NOMO-1 treated with DMSO at 0.1 percent for 48 hours (cell line): ENCODE measurements at regions not wholly inside any gene's neighbourhood (a gene's known extent, or its start where the extent isn't known, plus 50 kb on each side); places are given as distances from the start of the nearest gene placed in this dataset.
A peak's percentile ranks its signal among the peaks of the same experiment; 100 is the strongest.

Experiments
- DNase-seq: peaks from one replicate; lab custom pipeline; 2025; ENCODE audit not compliant: unreplicated experiment; lab: John Stamatoyannopoulos, UW

DNA sequence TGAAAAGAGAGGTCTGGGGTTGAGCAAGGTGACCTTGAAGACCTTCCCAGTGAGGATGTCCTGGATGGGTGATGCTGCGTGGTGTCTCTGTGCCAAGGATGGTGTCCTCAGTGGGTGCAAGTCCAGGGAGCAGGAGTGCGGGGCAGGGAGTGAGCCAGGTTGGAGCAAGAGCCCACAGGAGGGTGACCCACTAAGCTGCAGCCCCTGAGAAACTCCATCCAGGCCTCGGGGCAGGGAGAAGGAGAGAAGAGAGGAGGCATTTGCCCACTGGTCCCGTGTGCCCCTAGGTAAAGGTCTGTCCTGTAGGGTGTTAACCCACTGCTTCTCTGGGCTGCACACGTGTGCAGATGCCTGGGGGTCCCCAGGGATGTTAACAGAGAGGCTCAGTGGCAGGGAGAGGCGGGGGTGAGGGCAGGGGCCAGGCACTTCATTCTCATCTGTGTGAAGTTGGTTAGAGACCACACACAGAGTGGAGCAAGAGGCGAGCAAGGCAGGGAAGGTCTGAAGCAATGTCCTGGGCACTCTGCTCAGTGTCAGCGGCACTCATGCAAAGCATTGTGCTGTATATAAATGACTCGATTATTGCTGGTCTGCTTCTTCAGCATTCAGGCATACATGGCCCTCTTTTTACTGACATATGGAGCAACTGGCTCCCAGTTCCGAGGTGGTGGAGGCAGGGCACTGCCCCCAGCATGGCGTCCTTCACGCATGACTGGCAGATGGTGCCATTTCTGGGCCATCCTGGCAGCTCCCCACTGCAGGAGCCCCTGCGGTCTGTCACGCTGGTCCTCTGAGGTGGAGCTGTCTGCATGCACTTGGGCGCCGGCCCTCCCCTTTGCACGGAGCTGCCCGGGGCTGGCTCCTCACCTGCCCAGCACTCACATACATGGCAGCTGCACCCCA lies 117.2 kb upstream of the HS6ST1 start:
- no peak for DNase-seq

DNA sequence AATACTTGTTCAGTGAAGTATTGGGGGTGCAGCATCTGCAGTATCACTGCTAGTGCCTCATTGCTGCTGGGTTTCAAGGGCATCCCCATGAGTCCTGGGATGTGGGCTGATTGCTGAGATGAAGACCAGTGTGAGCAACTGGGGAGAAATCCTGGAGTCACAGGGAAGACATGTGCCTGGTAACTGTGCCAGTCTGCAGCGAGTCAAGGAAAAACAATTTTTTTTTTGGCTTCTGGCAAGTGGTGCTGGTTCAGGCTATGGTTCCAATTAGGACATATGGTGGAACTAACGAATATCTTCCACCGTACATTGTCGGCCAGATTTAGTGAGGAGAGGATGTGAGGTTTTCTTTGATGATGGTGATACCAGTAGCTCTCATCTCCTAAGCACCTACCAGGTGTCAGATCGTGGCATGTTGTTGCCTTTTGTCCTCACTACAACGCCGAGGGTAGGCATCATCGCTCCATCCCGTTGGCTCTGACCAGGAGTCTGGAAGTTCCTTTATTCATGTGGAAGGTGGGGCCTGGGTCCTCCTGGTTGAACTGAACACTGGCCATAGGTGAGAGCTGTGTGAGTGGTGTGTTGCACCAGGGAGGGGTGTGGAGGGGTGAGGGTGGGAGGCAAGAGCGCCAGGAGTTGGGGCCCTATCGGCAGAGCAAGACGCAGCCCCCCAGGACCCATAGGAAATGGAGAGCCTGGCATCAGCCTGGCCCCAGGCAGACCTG lies 118.0 kb upstream of the HS6ST1 start:
- DNase-seq: no peak

DNA sequence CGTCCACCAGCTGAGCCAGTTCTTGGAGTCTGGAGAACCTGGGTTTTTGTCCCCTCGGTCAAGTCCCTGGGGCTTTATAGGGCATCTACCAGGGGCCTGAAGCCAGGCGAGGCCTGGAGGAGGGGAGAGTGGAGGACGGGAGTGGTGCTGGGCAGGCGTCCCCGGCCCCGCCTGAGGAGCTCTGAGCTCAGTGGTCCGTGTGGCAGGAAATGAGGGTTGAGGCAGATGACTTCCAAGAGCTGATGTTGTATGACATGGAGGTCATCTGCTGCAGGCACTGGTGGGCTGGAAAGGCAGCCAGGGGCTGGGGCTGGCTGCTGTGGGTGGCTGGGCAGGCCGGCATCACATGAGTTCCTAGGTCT lies 118.5 kb upstream of the HS6ST1 start:
- no peak for DNase-seq

DNA sequence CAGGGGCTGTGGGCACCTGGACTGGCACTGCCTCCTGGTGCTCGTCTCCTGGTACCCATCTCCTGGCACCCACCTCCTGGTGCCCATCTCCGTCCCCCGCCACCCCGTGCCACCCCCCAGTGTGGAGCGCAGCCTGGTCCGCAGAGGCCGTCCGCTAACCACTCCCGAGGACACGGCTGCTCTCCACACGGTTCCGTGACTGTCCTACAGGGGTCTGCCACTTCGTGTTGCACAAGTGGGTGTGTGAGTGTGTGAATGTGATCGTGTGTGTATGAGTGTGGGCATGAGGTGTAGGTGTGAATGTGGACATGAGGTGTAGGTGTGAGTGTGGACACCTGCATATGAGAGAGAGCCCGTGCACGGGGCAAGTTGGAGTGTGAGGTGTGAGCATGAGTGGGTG lies 119.4 kb upstream of the HS6ST1 start:
- no peak for DNase-seq

DNA sequence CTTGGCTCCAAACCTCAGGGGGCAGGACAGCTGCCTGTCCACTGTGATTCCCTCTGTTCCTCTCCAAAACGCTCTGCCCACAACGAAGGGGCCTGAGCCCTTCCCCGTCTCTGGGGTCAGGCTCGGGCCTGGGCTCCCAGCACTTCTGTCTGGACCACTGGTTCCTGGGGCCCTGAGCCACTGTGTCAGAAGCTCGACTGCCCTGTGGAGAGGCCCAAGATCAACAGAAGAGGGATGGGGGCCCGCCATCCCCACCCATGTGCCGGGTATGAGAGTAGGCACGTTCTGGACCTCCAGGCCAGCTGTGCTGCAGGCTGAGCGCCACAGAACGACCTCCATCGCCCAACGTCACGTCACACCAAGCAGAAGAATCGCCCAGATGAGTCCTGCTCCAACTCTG lies 119.9 kb upstream of the HS6ST1 start:
- no peak for DNase-seq

DNA sequence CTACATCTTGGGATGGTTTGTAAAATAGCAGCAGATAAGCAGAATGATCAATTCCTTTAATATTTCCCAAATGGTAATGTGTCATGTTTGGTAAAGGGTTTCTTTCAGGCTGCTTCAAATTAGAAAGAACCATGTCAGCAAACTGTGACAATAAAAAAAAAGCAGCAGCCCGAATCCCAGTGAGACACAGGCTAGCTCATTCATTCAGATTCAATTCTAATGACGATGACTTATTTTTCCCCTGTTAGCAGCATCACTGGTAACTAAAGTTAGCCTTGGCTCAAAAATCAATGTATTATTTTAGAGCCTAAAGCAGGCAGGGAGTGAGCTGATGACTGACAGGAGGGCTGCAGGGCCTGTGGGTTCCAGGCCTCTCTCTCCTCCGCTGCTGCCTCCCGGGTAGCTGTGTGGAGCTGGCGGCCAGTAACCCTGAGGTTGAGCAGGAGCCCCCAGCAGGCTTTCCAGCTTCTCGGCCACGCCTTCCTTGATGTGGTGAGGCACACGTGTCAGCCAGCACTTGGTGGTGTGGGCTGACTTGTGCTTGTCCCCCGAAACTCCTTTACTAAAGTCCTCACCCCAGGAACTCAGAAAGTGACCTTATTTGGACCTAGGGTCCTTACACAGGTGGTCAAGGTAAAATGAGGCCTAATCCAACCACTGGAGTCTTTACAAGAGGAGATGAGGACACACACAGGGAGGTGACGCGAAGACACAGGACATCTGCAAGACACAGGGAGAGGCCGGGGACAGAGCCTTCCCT lies 120.5 kb upstream of the HS6ST1 start:
- DNase-seq: no peak

DNA sequence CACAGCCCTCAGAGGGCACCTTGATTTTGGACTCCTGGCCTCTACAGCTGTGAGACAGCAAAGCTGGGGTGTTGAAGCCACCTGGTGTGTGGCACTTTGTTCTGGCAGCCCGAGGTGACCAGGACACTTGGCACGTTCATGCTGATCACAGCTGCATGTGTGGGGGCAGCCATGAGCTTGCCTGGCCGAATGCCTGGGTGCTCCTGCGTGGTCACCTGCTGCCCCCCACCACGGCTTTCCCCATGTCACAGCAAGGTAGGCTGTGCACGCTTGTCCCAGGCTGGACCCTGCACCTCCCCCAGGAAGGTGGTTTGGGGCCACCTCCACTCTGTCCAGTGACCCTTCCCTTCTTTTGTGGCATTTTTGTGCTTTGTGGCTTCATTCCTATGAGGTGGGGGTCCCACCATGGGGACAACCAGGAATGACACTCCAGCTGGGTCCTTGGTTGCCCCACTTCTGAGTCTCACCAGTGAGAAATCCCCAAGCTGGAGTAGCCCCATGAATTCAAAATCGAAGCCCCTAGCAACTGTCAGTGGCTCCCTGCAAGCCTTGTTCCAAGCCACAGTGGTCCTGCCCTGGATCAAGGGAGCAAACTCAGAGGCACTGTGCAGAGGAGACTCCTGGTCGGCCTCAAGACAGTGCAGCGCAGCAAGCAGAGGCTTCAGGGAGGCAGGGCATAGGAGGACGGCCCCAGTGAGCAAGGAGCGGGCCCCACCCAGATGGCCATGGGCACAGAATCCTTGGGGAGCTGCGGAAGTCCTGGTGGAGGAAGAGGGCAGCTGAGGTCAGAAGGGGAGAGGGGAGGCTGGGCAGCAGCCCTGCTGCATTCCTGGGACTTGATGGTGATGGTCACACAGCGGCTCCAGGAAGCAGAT lies 121.4 kb upstream of the HS6ST1 start:
- DNase-seq: no peak

DNA sequence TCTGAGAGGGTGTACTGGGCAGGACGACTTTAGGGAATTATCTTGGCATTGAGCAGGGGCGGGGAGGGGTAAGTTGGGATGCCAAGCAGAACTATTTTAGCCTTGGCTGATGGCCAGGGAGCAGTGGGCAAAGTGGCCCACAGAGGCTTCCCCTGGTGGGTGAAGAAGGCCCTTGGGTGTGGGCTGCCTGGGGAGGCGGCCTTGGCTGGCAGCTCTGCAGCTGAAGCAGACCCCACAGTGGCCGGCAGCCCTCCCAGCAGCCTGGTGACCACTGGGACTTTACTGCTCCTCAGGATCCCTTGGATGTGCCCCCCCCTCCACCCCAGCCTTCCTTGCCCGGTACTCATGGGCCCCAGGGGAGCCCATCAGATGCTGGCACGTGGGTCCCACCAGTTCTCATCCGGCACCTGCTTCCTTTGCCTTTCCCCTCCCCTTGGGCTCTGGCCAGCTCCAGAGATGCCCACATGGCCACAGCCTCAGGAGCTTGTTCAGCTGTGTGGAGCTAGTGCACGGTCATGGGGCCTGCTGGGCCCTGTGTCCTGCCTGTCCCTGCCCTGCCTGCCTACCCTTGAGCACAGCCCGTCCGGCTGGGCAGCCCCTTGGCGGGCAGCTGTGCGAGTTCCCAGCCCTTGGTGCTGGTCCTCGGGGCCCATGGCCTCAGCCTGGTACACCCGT lies 122.1 kb upstream of the HS6ST1 start:
- DNase-seq: no peak

DNA sequence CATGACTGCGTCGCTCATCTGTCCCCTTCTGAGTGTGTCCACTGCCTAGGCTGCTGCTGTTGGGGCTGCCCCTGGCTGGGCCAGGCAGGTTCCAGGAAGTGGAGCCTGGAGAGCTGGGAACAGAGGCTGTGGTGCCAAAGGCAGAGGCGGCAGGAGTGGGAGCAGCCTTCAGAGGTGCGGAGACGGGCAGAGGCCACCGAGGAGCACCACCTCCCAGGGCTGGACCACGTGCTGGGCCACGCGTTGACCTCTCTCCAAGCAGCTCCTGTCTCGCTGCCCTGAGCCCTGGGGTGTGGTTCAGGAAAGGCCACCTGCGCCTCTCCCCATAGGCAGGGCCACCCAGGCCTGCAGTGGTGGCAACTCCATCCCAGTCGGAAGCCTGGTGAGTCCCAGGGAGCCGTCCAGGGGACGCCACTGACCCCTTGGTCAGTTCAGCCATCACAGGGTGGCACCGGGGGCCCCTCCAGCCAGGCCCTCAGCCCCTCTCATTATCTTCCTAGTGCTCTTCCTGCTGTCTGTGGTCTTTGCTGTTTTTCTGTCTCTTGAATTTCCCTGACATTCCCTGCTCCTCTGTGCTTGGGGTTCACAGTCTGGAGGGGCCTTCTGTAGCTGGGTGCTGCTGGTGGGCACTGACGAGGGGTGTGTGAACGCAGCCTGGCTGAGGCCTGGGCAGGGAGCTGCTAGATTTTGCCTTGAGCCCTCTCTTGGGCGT lies 122.8 kb upstream of the HS6ST1 start:
- no peak for DNase-seq

DNA sequence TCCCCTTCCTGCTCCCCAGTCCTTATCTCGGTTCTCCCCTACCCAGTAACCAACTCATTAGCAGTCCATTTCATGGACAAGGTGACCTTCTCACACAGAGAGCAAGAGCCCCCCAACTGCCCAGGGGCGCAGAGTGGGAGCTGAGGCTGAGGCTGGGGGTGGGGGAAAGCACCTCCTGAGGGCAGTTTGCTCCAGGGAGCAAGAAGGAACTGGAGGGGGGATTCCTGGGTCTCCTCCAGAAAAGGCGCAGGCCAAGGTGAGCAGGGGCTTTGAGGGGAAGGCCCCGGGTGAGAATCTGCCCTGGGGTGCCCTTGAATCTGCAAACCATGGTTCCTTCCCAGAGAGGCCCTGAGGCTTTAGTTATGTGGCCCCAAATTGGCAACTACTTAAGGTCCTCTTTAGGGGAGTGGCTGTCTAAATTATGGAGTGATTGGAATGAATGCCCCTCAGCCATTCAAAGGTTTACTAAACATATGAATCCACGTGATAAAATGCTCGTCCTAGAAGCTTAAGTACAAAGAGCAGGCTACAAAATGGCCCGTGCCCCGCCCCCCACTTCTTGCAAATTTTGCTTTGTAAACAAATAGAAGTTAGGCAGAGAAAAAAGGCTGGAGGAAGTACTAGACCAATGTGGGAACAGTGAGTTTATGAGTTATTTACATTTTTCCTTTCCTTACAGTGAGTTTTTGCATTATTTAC lies 123.5 kb upstream of the HS6ST1 start:
- peak; percentile 28 for DNase-seq

DNA sequence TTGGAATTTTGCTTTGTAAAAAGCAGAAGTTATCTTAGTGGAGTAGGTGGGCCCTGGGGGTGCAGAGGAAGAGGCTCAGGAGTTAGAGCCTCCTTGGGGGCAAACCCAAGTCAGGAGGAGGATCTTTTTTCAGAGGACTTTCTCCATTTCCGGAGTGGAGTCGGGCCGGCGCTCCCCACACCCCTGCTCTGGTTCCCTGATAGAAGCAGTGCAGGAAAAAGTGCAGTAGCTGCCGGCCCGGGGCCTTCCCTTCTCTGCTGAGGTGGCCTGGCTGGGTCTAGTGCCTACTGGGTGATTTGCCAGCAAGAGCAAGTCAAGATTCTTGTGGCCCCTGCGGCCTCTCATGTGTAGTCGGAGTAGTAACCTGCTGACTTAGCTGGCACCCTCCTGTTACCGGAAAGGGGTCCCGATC lies 124.2 kb upstream of the HS6ST1 start:
- DNase-seq: no peak

DNA sequence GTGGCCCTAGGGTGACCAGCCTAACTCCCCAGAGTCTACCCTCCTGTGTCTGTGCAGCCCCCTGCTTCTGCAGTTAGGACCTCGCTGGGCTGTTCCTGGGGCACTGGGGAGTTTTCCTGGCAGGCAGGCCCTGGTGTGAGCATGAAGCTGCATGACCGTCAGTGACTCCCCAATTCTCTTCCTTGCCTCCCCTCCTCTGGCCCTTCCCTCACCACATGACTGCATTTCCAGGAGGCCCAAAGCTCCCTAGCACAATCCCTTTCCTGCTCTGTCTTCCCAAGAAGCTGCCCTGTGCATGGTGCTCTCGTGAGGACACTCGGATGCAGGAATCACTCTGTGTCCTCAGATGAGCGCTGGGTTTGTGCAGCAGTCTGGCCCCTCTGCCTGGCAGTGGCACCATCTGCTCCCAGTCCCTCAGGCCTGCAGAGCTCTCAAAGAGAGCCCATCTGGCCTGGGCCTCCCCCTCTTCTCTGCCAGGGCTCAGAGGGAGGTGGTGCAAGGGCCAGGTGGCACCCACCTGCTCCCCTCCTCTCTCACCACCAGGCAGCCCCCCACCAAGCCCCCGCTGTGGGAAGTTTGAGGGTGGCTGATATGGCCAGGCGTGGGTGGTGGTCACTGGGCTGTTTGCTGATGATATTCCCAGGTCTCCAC lies 125.6 kb upstream of the HS6ST1 start:
- DNase-seq: no peak

DNA sequence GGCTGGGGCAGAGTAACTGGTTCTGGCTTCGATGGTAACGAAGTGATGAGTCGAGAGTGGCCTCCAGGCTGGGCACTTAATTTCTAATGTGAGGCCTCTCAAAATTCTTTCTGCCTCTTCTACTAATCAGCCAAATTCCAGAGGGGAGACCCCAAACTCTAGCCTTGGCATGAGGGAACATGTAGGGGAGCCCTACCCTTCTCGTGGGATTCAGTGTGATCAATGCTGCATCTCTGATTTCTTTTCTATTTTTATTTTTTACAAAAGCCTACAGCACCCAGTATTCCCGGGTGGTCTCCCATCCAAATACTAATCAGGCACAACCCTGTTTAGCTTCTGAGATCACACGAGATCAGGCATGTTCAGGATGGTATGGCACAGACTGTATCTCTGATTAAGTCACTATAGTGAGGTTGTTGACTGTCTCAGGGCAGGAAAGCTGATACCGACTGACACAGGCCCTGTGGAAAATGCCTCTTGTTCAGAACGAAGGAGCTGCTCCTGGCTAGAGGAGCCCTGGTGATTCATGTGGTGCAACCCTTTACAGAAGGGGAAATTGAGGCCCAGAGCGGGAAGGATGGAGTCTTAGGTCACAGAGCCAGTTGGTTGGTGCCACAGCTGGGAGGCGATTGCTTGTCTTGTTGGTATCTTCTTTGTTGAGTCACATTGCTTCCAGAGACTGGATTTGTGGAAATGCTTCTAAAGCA lies 126.3 kb upstream of the HS6ST1 start:
- no peak for DNase-seq

DNA sequence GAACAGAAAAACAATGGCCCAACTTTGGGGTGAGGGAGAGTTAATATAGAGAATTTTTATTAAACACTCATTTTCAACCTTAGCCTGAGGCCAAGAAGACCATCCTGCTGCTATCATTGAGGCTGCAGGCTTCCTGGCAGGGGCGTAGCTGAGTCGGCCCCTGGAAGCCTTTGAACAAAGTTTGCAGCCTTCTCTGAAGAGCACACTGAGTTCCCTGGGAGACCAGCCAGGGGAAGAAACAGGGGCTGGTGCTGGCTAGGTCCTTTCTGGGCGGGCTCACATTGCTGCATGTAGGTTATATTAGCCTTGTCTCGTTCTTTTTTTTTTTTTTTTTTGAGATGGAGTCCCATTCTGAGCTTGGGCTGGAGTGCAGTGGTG lies 126.8 kb upstream of the HS6ST1 start:
- DNase-seq: no peak

DNA sequence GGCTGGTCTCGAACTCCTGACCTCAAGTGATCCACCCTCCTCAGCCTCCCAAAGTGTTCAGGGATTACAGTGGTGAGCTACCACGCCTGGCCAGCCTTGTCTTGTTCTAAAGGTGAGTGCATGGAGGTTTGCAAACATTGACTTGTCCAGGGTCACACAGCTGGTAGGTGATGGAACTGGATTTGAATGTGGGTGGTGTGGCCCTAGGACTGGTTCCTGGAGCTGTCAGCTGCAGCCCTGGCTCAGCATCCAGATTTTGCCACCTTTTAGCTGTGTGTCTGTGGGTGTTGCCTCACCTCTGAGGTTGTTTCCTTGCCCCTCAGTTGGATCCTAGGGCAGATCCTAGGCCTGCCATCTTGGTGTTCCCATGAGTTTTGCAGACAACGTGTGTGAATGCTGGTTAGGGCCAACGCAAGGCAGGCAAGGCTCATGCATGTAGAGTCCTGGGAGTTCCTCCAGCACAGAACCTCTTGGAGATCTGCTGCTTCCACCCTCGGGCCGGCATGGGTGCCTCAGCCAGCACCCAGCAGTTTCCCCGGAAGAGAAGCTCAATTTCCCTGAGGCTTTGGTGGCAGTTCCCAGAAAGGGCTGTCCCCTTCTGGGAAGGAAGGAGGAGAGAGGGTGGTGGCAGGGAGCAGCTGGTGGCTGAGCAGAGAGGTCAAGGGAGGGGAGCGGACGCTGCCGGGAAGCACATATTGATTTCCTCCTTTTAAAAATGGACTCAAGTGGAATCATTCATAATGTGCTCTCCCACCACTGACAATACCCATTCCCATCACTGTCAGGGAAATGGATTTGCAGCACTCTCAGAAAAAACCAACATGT lies 127.6 kb upstream of the HS6ST1 start:
- no peak for DNase-seq

DNA sequence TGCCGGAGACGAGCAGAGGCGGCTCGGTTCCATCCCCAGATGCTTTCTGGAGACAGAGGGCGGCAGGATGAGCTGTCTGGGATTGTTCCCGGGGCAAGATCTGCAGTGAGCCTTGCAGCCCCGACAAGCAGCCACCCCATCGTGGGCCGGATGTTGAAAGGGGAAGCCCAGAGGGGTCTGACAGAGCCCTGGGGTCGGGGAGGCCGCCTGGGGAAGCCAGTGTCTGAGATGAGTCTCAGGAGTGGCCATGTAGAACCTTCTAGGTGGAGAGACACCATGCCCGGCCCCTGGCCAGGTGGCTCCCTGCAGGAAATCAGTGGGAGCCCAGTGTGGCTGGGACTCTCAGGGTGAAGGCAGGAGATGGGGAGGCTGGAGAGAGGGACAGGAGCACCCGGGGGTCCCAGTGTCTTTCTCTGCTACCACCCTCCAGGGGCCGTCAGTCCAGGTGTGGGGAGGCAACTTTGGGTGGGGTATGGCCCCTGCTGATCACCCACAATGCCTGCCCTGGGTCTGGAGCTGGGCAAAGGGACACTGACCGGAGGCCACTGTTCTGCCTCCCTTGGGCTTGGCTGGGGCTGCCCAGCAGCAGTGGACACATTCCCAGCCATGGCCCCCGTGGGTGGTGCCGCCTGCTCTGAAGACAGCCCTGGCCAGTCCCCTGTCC lies 128.3 kb upstream of the HS6ST1 start:
- no peak for DNase-seq
